Suprapubic skin (tissue), 4 donors: ENCODE measurements at regions not wholly inside any gene's neighbourhood (a gene's known extent, or its start where the extent isn't known, plus 50 kb on each side); places are given as distances from the start of the nearest gene placed in this dataset.

ENCODE experiments used
- DNase-seq, 2 donors: peaks; one replicate each; pipeline ENCODE4 v3.0.0-alpha.2; 2019; ENCODE audit warnings: low spot score in 2 of 2
- H3K27ac ChIP-seq: fragments of 200-600 bp; sonication (generic); one replicate; pipeline ENCODE4 v1.5.1; 2019
- H3K27me3 ChIP-seq: fragments of 200-600 bp; sonication (generic); one replicate; pipeline ENCODE4 v1.5.1; 2019
- H3K36me3 ChIP-seq: fragments of 200-600 bp; sonication (generic); one replicate; pipeline ENCODE4 v1.5.1; 2019
- H3K4me1 ChIP-seq: fragments of 200-600 bp; sonication (generic); one replicate; pipeline ENCODE4 v1.5.1; 2019
- H3K4me3 ChIP-seq: fragments of 200-600 bp; sonication (generic); one replicate; pipeline ENCODE4 v1.5.1; 2019; ENCODE audit warnings: mild to moderate bottlenecking
- H3K9me3 ChIP-seq: fragments of 200-600 bp; sonication (generic); one replicate; pipeline ENCODE4 v1.5.1; 2019
- EP300 ChIP-seq: sonication (generic); formaldehyde crosslinking; IDR thresholded peaks from one replicate; pipeline ENCODE4 v1.6.1; 2017; ENCODE audit warnings: antibody characterized with exemption
- POLR2A ChIP-seq, 2 donors: fragments of 450-650 bp; IDR thresholded peaks; one replicate each; pipeline ENCODE4 v1.6.1; 2017; ENCODE audit warnings: antibody characterized with exemption in 2 of 2, mild to moderate bottlenecking in 2 of 2, moderate library complexity in 2 of 2
- POLR2AphosphoS5 ChIP-seq, 3 donors: sonication (generic); formaldehyde crosslinking; IDR thresholded peaks; one replicate each; pipeline ENCODE4 v1.6.1; 2017; ENCODE audit warnings: antibody characterized with exemption in 3 of 3
- WGBS: methylation state at CpG from one replicate; pipeline ENCODE4 v1.1.5; 2018; 5-methylcytosine and 5-hydroxymethylcytosine counted together
- TF ChIP-seq, protein P1 (sequence below), 2 donors: fragments of 200-600 bp in 1 of 2; fragments of 450-650 bp in 1 of 2; sonication (generic) in 1 of 2; IDR thresholded peaks; one replicate each; pipeline ENCODE4 v1.5.1; 2016 to 2019; ENCODE audit warnings: antibody characterized with exemption in 2 of 2, mild to moderate bottlenecking in 1 of 2, moderate library complexity in 1 of 2

DNA sequence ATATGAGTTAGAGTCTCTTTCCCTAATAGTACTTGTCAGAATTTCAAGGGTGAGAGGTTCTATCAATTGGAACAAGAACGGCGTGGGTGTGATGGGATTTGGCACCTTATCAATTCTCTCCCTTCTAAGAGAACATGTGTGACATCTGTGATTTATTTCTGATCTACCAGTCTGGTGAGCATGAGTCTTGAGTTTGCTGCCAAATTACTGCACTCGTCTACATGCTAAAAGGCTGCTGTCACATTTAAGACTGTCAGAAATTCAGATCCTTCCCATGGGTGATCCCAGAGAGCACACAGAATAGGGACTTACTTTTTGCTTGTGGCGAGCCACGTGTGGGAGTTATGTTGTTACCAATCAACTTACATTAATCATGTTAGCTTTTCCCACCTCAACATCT, 370.2 kb upstream of the SASH1 start:
- H3K27ac ChIP-seq, result no peak overlapping the region
- TF ChIP-seq, protein P1, sequence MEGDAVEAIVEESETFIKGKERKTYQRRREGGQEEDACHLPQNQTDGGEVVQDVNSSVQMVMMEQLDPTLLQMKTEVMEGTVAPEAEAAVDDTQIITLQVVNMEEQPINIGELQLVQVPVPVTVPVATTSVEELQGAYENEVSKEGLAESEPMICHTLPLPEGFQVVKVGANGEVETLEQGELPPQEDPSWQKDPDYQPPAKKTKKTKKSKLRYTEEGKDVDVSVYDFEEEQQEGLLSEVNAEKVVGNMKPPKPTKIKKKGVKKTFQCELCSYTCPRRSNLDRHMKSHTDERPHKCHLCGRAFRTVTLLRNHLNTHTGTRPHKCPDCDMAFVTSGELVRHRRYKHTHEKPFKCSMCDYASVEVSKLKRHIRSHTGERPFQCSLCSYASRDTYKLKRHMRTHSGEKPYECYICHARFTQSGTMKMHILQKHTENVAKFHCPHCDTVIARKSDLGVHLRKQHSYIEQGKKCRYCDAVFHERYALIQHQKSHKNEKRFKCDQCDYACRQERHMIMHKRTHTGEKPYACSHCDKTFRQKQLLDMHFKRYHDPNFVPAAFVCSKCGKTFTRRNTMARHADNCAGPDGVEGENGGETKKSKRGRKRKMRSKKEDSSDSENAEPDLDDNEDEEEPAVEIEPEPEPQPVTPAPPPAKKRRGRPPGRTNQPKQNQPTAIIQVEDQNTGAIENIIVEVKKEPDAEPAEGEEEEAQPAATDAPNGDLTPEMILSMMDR (IDR thresholded peaks at IDR 0.05), result no peak
- TF ChIP-seq POLR2A (IDR thresholded peaks at IDR 0.05) (no peak), POLR2AphosphoS5 (IDR thresholded peaks at IDR 0.05) (no peak), EP300 (no peak)
- H3K4me3 ChIP-seq, result no peak overlapping the region
- WGBS, result 24% methylated on average over 5 of the region's 5 CpGs
- no peaks in the 10 kb centered on the region for H3K9me3 ChIP-seq
- H3K27me3 ChIP-seq, result no peaks in the 10 kb centered on the region
- no peak for DNase-seq
- H3K36me3 ChIP-seq, result no peaks in the 10 kb centered on the region
- peaks cover 5% of the 10 kb centered on the region for H3K4me1 ChIP-seq

DNA sequence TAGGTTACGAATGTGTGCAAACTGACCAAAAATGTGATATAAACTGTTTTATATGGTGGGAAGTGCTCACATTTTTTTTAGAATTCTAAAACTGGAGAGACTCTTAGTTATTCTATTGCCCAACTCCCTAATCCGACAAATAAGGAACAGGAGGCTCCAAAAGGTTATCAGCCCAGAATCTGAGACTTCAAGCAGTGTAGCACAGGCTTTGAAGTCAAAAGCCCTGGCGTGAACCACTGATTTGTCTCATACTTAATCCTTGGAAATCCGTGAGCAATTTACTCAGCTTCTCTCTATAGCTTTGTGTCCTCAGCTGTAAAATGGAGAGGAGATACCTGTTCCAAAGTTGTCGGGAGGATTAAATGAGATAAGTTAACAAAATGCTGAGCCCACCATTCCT, 368.8 kb upstream of the SASH1 start:
- WGBS, result 87% methylated on average over 5 of the region's 5 CpGs
- H3K9me3 ChIP-seq, result no peaks in the 10 kb centered on the region
- no peak overlapping the region for H3K27ac ChIP-seq
- no peak overlapping the region for H3K4me3 ChIP-seq
- H3K27me3 ChIP-seq, result no peaks in the 10 kb centered on the region
- no peaks in the 10 kb centered on the region for H3K36me3 ChIP-seq
- H3K4me1 ChIP-seq, result peaks cover 5% of the 10 kb centered on the region
- no peak for TF ChIP-seq POLR2AphosphoS5 (IDR thresholded peaks at IDR 0.05)
- no peak for DNase-seq

DNA sequence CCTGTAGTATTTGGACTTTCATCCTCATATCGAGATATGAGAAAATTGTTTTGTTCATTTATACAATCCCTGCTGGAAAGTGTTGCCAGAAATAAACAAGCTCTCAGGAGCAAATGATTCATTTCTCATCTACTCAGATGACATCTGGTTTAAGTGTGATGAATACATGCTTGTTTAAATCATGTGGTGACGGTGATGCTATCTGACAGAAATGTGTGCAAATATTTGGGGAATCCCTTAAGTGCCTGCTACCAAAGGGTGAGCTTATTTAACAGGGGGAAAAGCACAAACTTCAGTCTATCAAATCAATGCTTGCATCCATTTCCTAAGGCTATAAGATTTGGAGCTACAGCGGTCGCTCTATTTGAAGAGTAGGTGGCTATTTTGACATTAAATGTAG, 368.3 kb upstream of the SASH1 start:
- no peaks in the 10 kb centered on the region for H3K27me3 ChIP-seq
- TF ChIP-seq POLR2A (IDR thresholded peaks at IDR 0.05), result no peak
- no peak for TF ChIP-seq POLR2AphosphoS5 (IDR thresholded peaks at IDR 0.05)
- TF ChIP-seq, protein P1 (IDR thresholded peaks at IDR 0.05), result no peak
- TF ChIP-seq EP300, result no peak
- DNase-seq, result no peak
- H3K27ac ChIP-seq, result no peak overlapping the region
- WGBS, result 46% methylated on average over 4 of the region's 4 CpGs
- no peak overlapping the region for H3K4me3 ChIP-seq
- H3K36me3 ChIP-seq, result no peaks in the 10 kb centered on the region
- H3K4me1 ChIP-seq, result peaks cover 5% of the 10 kb centered on the region
- H3K9me3 ChIP-seq, result no peaks in the 10 kb centered on the region

DNA sequence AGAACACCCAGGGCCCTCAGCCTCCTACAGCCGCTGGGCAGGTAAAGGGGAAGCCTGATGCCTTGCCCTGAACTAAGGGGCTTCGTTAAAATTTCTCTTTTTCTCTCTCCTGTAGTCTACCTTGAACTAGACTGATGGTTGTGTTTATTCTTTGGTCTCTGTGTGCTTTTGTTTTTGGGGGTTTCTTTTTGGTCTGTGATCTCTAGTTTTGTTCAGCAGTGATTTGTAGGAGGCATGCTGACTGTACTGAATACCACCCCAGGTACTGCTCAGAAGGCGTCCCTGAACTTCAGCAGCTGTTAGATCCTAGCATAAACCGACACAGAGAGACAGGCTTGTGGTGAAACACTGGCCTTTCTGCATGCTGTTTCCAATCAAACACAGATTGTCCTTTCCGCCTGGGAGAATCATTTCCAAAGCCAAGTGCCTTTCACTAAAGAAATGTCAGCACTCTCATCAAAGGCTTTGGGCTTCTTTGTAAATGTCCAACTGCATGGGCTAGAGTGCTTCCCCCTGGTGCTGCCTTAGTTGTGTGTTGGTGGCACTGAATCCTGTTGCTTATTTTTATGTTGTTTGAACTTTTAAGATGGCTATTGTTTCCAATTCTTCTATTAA, 364.7 kb upstream of the SASH1 start:
- TF ChIP-seq POLR2A (IDR thresholded peaks at IDR 0.05), result no peak
- no peak for TF ChIP-seq POLR2AphosphoS5 (IDR thresholded peaks at IDR 0.05)
- TF ChIP-seq, protein P1 (IDR thresholded peaks at IDR 0.05), result no peak
- no peak for TF ChIP-seq EP300
- Histone ChIP-seq H3K4me3 (no peak overlapping the region), H3K27ac (no peak overlapping the region), H3K36me3 (no peaks in the 10 kb centered on the region), H3K27me3 (no peaks in the 10 kb centered on the region), H3K4me1 (no peaks in the 10 kb centered on the region), H3K9me3 (no peaks in the 10 kb centered on the region)
- no peak for DNase-seq
- WGBS, result 94% methylated on average over 5 of the region's 5 CpGs

DNA sequence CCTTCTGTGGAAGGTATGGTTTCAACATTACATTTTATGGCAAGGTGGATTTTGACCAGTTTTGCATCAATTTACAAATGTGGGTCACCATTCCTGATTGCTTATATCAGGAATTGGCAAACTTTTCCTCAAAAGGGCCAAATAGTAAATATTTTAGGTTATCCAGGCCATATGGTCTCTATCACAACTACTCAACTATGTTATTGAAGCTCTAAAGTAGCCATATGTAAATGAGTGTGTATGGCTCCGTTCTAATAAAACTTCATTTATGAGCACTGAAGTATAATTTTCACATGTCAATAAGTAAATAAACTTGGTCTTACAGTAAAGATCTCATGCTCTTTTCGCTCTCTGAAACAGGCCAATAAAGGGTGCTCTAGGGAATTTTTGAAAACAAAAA, 362.7 kb upstream of the SASH1 start:
- H3K27ac ChIP-seq, result no peak overlapping the region
- TF ChIP-seq POLR2A (IDR thresholded peaks at IDR 0.05) (no peak), POLR2AphosphoS5 (IDR thresholded peaks at IDR 0.05) (no peak), EP300 (no peak)
- TF ChIP-seq, protein P1 (IDR thresholded peaks at IDR 0.05), result no peak
- no peaks in the 10 kb centered on the region for H3K4me1 ChIP-seq
- no peak overlapping the region for H3K4me3 ChIP-seq
- 92% methylated on average over 2 of the region's 2 CpGs for WGBS
- DNase-seq, result no peak
- no peaks in the 10 kb centered on the region for H3K9me3 ChIP-seq
- no peaks in the 10 kb centered on the region for H3K27me3 ChIP-seq
- no peaks in the 10 kb centered on the region for H3K36me3 ChIP-seq
